ENCODE measurements at regions not wholly inside any gene's neighbourhood (a gene's known extent, or its start where the extent isn't known, plus 50 kb on each side); places are given as distances from the start of the nearest gene placed in this dataset.
A peak's percentile ranks its signal among the peaks of the same experiment; 100 is the strongest.
"Not testable (repeated sequence)": the region's sequence is repeated elsewhere in the genome, so short reads cannot be mapped to it uniquely, and the experiment has no call there.

GRCh38 chr18:56019156-56019555 is 431.2 kb upstream of the TCF4 start:
- no peak for DNase-seq (ENCODE audit: low spot score)

- no peak for DNase-seq (ENCODE audit: low spot score)
Measured at GRCh38 chr18:56009411-56009810, 421.4 kb upstream of the TCF4 start.

- no peak for DNase-seq (ENCODE audit: low spot score)
Measured at GRCh38 chr18:56003720-56004088, 415.7 kb upstream of the TCF4 start.

- no peak for DNase-seq (ENCODE audit: low spot score)
Measured at GRCh38 chr18:56003009-56003719, 415.2 kb upstream of the TCF4 start.

- DNase-seq (ENCODE audit: low spot score) = no peak
Measured at GRCh38 chr18:56001576-56001975, 413.6 kb upstream of the TCF4 start.

GRCh38 chr18:56000041-56000440 is 412.0 kb upstream of the TCF4 start:
- DNase-seq (ENCODE audit: low spot score) = no peak

GRCh38 chr18:55999641-56000040 is 411.6 kb upstream of the TCF4 start:
- no peak for DNase-seq (ENCODE audit: low spot score)

- no peak for DNase-seq (ENCODE audit: low spot score)
Measured at GRCh38 chr18:55998801-55999385, 410.9 kb upstream of the TCF4 start.

- DNase-seq (ENCODE audit: low spot score) = no peak
Measured at GRCh38 chr18:55998071-55998522, 410.1 kb upstream of the TCF4 start.

- no peak for DNase-seq (ENCODE audit: low spot score)
Measured at GRCh38 chr18:55997151-55997561, 409.2 kb upstream of the TCF4 start.

- DNase-seq (ENCODE audit: low spot score) = no peak
Measured at GRCh38 chr18:55996717-55997116, 408.7 kb upstream of the TCF4 start.

- DNase-seq (ENCODE audit: low spot score) = no peak
Measured at GRCh38 chr18:55990186-55990585, 402.2 kb upstream of the TCF4 start.

GRCh38 chr18:55988537-55988936 is 400.5 kb upstream of the TCF4 start:
- DNase-seq (ENCODE audit: low spot score) = no peak

- no peak for DNase-seq (ENCODE audit: low spot score)
Measured at GRCh38 chr18:55983433-55983832, 395.4 kb upstream of the TCF4 start.

- no peak for DNase-seq (ENCODE audit: low spot score)
Measured at GRCh38 chr18:55982992-55983391, 395.0 kb upstream of the TCF4 start.

- DNase-seq (ENCODE audit: low spot score) = no peak
Measured at GRCh38 chr18:55981712-55982475, 393.9 kb upstream of the TCF4 start.

GRCh38 chr18:55974521-55974920 is 386.5 kb upstream of the TCF4 start:
- no peak for DNase-seq (ENCODE audit: low spot score)

- DNase-seq (ENCODE audit: low spot score) = no peak
Measured at GRCh38 chr18:55968550-55968949, 380.6 kb upstream of the TCF4 start.

- peak; percentile 1 for DNase-seq (ENCODE audit: low spot score)
Measured at GRCh38 chr18:55967019-55967418, 379.0 kb upstream of the TCF4 start.

- DNase-seq (ENCODE audit: low spot score) = no peak
Measured at GRCh38 chr18:55964171-55964570, 376.2 kb upstream of the TCF4 start.

- DNase-seq (ENCODE audit: low spot score) = no peak
Measured at GRCh38 chr18:55953326-55953725, 365.3 kb upstream of the TCF4 start.

- DNase-seq (ENCODE audit: low spot score) = not testable (repeated sequence)
Measured at GRCh38 chr18:55951738-55952137, 363.7 kb upstream of the TCF4 start.
